AG10803 (cell line): ENCODE measurements at regions not wholly inside any gene's neighbourhood (a gene's known extent, or its start where the extent isn't known, plus 50 kb on each side); places are given as distances from the start of the nearest gene placed in this dataset.

Source experiments
- DNase-seq: peaks from one replicate; pipeline ENCODE4 v3.0.0; 2010; ENCODE audit warnings: low read depth
- H3K4me3 ChIP-seq: 2 replicates; pipeline ENCODE4 v1.5.1; 2011; ENCODE audit warnings: mild to moderate bottlenecking, low read length, control low read depth
- TF ChIP-seq, protein P1 (sequence below): conservative IDR thresholded peaks from 2 replicates; pipeline ENCODE4 v1.5.1; 2011; ENCODE audit warnings: mild to moderate bottlenecking, low read length, control low read depth, inconsistent platforms

DNA sequence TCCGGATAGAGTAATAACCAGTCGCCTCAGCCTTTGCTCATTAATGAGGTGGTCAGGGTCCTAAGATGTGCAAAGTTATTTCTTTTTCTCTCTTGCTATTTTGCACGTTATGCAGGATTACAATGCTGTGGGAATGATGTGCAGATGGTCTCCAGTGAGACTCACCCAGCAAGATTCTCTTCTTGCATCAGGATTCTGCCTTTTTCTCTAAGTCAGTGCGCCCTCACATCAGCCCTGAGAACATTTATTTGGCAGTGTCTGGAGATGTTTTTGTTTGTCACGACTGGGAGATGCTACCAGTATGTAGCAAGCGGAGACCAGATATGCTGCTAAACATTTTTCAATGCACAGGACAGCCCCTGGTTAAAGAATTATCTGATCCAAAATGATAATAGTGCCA lies 280.3 kb upstream of the WWC1 start:
- TF ChIP-seq, protein P1, sequence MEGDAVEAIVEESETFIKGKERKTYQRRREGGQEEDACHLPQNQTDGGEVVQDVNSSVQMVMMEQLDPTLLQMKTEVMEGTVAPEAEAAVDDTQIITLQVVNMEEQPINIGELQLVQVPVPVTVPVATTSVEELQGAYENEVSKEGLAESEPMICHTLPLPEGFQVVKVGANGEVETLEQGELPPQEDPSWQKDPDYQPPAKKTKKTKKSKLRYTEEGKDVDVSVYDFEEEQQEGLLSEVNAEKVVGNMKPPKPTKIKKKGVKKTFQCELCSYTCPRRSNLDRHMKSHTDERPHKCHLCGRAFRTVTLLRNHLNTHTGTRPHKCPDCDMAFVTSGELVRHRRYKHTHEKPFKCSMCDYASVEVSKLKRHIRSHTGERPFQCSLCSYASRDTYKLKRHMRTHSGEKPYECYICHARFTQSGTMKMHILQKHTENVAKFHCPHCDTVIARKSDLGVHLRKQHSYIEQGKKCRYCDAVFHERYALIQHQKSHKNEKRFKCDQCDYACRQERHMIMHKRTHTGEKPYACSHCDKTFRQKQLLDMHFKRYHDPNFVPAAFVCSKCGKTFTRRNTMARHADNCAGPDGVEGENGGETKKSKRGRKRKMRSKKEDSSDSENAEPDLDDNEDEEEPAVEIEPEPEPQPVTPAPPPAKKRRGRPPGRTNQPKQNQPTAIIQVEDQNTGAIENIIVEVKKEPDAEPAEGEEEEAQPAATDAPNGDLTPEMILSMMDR = no peak
- no peak overlapping the region for H3K4me3 ChIP-seq
- peak; percentile 90 for DNase-seq

DNA sequence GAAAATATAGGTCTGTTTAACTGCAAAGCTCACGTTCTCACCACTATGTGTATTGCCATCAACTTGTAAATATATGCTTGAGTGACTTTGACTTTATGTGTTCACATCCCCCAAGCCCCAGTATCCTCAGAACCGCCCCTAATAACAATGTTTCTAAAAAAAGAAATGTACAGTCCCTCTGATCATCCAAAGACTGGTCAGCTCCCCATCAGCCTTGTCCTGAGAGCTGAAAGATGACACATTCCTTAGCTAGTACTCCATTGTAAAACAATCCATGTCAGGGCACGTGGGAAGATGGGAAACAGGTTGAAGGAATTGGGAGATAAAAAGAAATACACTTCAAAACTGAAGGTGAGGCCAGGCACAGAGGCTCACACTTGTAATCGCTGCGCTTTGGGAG lies 279.4 kb upstream of the WWC1 start:
- TF ChIP-seq, protein P1 = no peak
- no peak for DNase-seq
- H3K4me3 ChIP-seq = no peak overlapping the region

- TF ChIP-seq, protein P1 = no peak
- DNase-seq = no peak
- H3K4me3 ChIP-seq = no peak overlapping the region
Observed at GRCh38 chr5:168013546-168013945, 277.9 kb upstream of the WWC1 start.

DNA sequence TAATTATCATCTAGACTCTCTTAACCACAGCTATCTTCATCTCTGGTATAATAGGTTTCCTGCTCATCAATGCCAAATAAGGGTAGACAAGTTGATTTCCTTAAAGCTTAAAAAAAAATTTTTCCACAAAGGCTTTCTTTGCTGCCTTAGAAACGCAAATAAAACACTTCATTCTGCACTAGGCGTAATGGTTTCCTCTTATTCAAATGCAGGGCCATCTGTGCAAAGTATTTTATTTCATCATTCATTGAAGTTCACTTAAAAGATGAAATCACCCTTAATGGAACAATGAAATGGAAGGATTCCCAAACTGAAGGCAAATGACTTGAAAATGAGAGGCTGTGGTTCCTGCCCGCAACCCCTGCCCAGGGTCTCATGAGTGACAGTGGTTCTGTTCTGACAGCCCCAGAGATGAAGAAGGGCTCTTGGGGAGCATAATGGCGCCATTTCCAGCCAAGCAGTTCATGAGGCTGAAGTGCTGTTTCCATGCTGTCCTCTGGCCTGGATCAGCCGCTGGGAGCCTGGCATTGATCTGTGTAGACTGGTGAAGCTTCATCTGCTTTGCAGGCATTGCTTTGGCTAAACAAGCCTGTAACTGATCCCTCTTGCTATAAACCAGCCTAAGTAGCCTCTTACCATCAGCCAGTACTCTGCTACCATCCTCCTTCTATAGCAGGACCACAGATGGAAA lies 276.9 kb upstream of the WWC1 start:
- no peak overlapping the region for H3K4me3 ChIP-seq
- peak; percentile 50 for DNase-seq
- TF ChIP-seq, protein P1 = no peak

DNA sequence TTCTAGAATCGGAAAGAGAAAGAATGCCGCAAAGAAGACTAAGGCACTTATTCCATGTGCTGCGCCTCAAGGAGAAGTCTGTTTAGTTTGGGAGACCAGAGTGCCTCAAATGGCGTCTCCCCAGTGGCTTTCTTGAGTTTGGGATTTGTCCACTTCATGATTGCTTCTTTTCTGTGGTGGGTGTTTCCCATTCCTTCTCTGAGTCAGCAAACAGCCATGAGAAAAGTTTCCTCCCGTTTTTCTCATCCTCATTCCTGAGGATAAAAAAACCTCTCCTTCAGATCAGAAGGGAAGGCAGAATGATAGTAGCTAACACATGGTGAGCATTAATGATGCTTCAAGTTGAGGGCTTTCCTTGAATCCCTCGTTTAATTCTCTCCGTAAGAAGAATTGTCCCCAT lies 275.9 kb upstream of the WWC1 start:
- TF ChIP-seq, protein P1 = no peak
- DNase-seq = peak; percentile 86
- H3K4me3 ChIP-seq = no peak overlapping the region

DNA sequence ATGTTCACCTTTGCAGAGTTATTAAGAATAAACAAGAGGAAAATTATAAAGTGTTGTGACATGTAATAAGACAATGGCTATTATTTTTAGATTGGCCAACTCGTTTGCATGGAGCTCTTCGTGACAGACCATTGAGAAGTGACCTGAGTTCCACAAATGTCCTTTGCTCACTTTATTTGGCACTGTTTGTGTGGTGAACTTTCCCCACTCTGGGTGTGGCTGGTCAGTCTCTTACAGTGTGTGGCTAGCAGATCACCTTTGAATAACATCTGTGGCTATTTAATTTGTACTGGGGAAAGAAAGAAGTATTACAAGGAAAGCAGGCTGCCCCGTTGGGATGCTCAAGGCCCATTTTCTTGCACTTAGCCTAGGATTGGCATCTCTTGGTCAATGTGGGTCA lies 274.1 kb upstream of the WWC1 start:
- TF ChIP-seq, protein P1 = no peak
- H3K4me3 ChIP-seq = no peak overlapping the region
- no peak for DNase-seq

GRCh38 chr5:168019143-168019542 lies 272.3 kb upstream of the WWC1 start:
- TF ChIP-seq, protein P1 = no peak
- H3K4me3 ChIP-seq = no peak overlapping the region
- no peak for DNase-seq
